ENCODE measurements at regions not wholly inside any gene's neighbourhood (a gene's known extent, or its start where the extent isn't known, plus 50 kb on each side); places are given as distances from the start of the nearest gene placed in this dataset.

DNA sequence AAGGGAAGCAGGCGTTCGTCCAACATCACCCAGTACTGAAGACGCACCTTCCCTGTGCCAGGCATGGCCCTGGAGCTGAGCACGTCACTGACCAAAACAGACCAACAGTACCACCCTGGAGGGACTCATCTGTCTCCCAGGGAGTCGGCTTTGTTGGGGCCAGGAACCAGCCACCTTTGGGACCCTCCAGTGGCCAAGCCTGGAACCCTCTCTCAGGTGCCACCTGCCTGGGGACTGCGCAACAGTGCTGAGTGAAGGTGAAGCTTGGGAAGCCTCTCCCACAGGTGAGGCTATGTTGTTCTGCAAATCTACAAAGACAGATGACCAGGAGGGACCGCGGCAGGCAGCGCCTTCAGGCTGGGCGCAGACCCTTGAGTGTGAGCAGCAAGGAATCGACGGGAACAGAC is 91.4 kb upstream of the OTOS start:
- no peak for TF ChIP-seq POLR2AphosphoS5 (IDR thresholded peaks at IDR 0.05)
- TF ChIP-seq, protein P1, sequence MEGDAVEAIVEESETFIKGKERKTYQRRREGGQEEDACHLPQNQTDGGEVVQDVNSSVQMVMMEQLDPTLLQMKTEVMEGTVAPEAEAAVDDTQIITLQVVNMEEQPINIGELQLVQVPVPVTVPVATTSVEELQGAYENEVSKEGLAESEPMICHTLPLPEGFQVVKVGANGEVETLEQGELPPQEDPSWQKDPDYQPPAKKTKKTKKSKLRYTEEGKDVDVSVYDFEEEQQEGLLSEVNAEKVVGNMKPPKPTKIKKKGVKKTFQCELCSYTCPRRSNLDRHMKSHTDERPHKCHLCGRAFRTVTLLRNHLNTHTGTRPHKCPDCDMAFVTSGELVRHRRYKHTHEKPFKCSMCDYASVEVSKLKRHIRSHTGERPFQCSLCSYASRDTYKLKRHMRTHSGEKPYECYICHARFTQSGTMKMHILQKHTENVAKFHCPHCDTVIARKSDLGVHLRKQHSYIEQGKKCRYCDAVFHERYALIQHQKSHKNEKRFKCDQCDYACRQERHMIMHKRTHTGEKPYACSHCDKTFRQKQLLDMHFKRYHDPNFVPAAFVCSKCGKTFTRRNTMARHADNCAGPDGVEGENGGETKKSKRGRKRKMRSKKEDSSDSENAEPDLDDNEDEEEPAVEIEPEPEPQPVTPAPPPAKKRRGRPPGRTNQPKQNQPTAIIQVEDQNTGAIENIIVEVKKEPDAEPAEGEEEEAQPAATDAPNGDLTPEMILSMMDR (IDR thresholded peaks at IDR 0.05), result no peak
